ENCODE measurements at regions not wholly inside any gene's neighbourhood (a gene's known extent, or its start where the extent isn't known, plus 50 kb on each side); places are given as distances from the start of the nearest gene placed in this dataset.

DNA sequence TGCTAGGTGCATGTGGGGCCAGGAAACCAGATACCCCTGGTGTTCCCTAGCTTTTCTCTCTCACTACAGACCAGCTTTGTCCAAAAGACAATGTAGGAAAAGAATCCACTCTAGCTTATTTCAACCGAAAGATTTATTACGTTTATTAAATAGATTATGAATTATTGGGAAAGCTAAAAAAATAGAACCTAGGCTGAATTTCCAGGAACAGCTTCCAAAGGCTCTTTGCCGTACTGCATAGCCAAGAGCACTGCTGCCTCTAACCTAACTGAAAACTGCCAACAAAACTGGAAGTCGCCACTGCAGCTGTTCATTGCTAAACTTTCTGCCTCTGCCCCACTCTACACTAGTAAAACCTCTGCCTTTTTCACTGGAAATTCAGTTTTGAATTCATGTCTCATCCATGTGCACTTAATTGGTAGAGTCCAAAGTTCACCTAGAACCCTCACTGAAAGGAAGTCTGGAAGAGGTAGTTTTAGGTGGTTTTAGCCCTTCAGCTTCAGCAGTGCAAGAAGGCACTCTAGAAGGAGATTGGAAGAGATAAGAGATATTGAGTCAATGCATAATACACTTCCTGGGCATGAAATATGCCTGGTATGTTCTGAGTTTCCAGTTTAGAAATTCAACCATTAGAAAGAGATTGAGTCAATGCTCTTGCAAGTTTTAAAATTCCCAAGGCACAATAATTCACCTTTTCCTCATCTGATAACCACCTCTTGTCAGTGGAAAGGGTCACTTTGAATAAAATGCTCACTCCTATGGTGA lies 927.9 kb downstream of the MAT2B start:
- TF ChIP-seq, protein P1, sequence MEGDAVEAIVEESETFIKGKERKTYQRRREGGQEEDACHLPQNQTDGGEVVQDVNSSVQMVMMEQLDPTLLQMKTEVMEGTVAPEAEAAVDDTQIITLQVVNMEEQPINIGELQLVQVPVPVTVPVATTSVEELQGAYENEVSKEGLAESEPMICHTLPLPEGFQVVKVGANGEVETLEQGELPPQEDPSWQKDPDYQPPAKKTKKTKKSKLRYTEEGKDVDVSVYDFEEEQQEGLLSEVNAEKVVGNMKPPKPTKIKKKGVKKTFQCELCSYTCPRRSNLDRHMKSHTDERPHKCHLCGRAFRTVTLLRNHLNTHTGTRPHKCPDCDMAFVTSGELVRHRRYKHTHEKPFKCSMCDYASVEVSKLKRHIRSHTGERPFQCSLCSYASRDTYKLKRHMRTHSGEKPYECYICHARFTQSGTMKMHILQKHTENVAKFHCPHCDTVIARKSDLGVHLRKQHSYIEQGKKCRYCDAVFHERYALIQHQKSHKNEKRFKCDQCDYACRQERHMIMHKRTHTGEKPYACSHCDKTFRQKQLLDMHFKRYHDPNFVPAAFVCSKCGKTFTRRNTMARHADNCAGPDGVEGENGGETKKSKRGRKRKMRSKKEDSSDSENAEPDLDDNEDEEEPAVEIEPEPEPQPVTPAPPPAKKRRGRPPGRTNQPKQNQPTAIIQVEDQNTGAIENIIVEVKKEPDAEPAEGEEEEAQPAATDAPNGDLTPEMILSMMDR (IDR thresholded peaks at IDR 0.05): no peak

DNA sequence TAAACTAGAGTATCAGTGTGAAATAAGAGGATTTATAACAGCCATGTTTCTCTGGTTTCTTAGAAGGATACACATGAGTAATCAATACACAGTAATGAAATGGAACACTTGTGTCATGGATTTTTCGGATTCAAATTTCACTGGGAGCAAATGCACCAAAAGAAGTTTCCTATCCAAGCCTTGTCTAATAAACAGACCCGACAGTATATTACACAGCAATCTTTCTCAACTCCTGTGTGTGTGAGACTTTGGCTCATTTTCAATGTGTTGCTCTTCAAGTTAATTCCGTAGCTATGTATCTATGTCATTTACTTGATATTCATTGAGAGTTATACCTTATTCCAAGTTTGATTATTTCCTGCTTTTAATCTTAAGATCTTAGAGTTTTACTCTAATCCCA lies 930.2 kb downstream of the MAT2B start:
- TF ChIP-seq, protein P1 (IDR thresholded peaks at IDR 0.05): no peak

- TF ChIP-seq, protein P1 (IDR thresholded peaks at IDR 0.05): no peak
Measured at GRCh38 chr5:164439799-164440198, 934.4 kb downstream of the MAT2B start.

DNA sequence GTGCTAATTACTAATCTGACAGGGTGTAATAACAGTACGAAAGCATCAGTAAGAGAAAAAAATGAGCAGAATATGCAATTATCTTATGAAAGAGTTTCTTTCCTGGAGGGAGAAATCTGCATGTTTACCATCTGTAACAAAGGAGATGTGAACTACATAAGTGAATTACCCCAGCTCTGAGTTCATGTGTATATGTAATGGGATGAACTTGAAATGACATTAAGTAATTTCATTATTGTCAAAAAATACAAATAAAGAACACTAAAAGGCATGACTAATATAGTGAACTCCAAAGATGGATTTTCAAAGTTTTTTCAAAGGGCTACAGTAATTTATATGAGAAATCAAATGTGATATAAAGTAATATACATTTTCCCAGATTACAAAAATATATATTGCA lies 944.0 kb downstream of the MAT2B start:
- TF ChIP-seq, protein P1 (IDR thresholded peaks at IDR 0.05): no peak

- TF ChIP-seq, protein P1 (IDR thresholded peaks at IDR 0.05): no peak
Measured at GRCh38 chr5:164466033-164466432, 960.6 kb downstream of the MAT2B start.

DNA sequence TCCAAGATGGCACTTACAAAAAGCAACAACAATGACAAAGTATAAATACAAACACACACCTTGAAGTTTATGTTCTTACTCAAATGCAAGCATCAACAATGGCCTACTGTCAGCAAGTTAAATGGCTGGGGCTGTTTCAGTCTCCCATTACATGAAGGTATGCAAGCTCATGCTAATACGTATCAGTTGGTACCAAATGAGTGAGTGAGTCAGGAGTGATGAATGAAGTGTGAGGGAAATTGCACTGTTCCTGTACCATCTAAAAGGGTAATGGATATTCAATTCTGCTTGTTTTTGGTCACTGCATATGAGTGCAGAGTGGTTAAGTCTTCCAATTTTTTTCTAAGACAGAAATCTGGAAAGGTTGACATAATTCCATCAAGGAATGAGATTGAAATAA lies 964.9 kb downstream of the MAT2B start:
- TF ChIP-seq, protein P1 (IDR thresholded peaks at IDR 0.05): no peak

DNA sequence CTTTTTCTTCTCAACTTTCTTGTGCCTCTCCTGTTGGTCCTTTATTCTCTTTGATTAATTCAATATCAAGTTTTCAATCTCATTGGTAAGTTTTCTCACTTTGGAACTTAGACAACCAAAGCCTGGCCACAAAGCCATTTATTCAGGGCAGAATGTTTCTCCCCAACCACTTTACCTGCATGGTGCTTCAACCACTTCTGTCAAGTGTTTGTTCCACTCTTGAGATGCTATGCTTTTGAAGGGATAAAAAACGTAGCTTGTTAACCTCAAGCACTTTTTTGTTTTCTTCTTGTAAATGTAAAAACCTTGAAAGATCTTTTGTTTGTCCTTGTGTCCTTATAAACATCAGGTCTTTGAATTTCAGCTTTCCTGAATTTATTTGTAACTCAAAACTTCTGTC lies 966.7 kb downstream of the MAT2B start:
- TF ChIP-seq, protein P1 (IDR thresholded peaks at IDR 0.05): no peak

Data from LNCAP (cell line).